SU-DHL-6 (cell line): ENCODE measurements at regions not wholly inside any gene's neighbourhood (a gene's known extent, or its start where the extent isn't known, plus 50 kb on each side); places are given as distances from the start of the nearest gene placed in this dataset.

ENCODE experiments used
- H2AFZ ChIP-seq: fragments of 200-600 bp; sonication (generic); 2 replicates; pipeline ENCODE4 v1.6.1; 2014; ENCODE audit warnings: low read depth, mild to moderate bottlenecking, moderate library complexity, mixed read lengths, antibody characterized with exemption, low read length; ENCODE audit not compliant: severe bottlenecking
- H3F3A ChIP-seq: fragments of 200-600 bp; shearing (Covaris generic); 2 replicates; pipeline ENCODE4 v1.6.0; 2016; ENCODE audit warnings: antibody characterized with exemption, mild to moderate bottlenecking; ENCODE audit not compliant: insufficient read depth
- H3K27ac ChIP-seq: fragments of 200-600 bp; sonication (generic); 2 replicates; pipeline ENCODE4 v1.5.1; 2016; ENCODE audit warnings: low read depth, mild to moderate bottlenecking, low read length, moderate library complexity, mixed read lengths
- H3K27me3 ChIP-seq: fragments of 200-600 bp; sonication (generic), shearing (Covaris generic); 2 replicates; pipeline ENCODE4 v1.6.0; 2014; ENCODE audit warnings: mild to moderate bottlenecking, low read length
- H3K36me3 ChIP-seq: fragments of 200-600 bp; sonication (generic); 2 replicates; pipeline ENCODE4 v1.6.1; 2014; ENCODE audit warnings: mild to moderate bottlenecking, low read length, mixed read lengths
- H3K4me2 ChIP-seq: fragments of 300-600, 200-600 bp; shearing (Covaris generic), sonication (generic); 2 replicates; pipeline ENCODE4 v1.6.0; 2014; ENCODE audit warnings: low read length, low read depth, mild to moderate bottlenecking; ENCODE audit not compliant: poor library complexity, severe bottlenecking
- H3K4me3 ChIP-seq: fragments of 200-600 bp; sonication (generic); 2 replicates; pipeline ENCODE4 v1.5.1; 2014; ENCODE audit warnings: antibody characterized with exemption, low read length, mild to moderate bottlenecking, mixed read lengths; ENCODE audit not compliant: insufficient read depth, poor library complexity, severe bottlenecking
- H3K79me2 ChIP-seq: fragments of 200-600 bp; sonication (generic); 2 replicates; pipeline ENCODE4 v1.6.1; 2014; ENCODE audit warnings: mild to moderate bottlenecking, low read length, moderate library complexity; ENCODE audit not compliant: insufficient read depth
- H3K9ac ChIP-seq: fragments of 200-600 bp; sonication (generic); 2 replicates; pipeline ENCODE4 v1.7.0; 2014; ENCODE audit warnings: mild to moderate bottlenecking, low read length
- H3K9me2 ChIP-seq: fragments of 200-600 bp; sonication (generic); replicated peaks from 2 replicates; pipeline ENCODE4 v1.6.1; 2014; ENCODE audit warnings: low read length; ENCODE audit not compliant: insufficient read depth
- H3K9me3 ChIP-seq: fragments of 200-600 bp; sonication (generic); 2 replicates; pipeline ENCODE4 v1.6.1; 2014; ENCODE audit warnings: low read length, mixed read lengths; ENCODE audit not compliant: insufficient read depth
- H4K20me1 ChIP-seq: fragments of 200-600 bp; sonication (generic); 2 replicates; pipeline ENCODE4 v1.6.1; 2014; ENCODE audit warnings: low read depth, mild to moderate bottlenecking, antibody characterized with exemption, low read length, moderate library complexity, mixed read lengths
- EZH2phosphoT487 ChIP-seq: fragments of 200-600 bp; sonication (generic), shearing (Covaris generic); conservative IDR thresholded peaks from 2 replicates; pipeline ENCODE4 v1.6.1; 2018; ENCODE audit warnings: mild to moderate bottlenecking, antibody characterized with exemption, low read length, moderate library complexity, mixed read lengths
- TF ChIP-seq, protein P1 (sequence below): fragments of 200-600 bp; sonication (generic); IDR thresholded peaks from one replicate; pipeline ENCODE4 v1.5.1; 2017; ENCODE audit warnings: antibody characterized with exemption, mild to moderate bottlenecking, low read length, moderate library complexity; ENCODE audit not compliant: insufficient read depth, poor library complexity, severe bottlenecking

DNA sequence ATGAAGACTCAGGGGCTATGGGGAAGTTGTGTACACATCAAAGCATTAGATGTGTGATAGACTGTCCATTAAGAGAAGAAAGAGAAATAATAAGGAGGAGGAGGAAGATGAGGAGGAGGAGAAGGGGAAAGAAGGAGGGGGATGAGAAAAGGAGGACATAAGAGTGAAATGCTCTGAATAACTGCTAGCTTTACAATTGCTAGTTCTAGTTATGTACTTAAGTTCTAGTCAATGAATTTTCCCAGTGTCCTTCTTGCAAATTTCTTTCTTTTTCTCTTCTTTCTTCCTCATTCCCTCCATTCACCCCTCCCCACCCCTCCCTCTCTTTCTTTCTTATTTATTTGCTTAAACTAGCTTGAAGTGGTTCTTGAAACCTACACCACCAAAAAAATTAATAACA lies 534.9 kb upstream of the GRAMD2B start:
- Histone ChIP-seq H3K9me3 (no peaks in the 10 kb centered on the region), H3K79me2 (no peaks in the 10 kb centered on the region), H3K4me3 (no peak overlapping the region), H2AFZ (no peak overlapping the region), H3K9ac (no peak overlapping the region), H3K27me3 (no peaks in the 10 kb centered on the region), H3K27ac (no peak overlapping the region), H4K20me1 (no peaks in the 10 kb centered on the region), H3K36me3 (no peaks in the 10 kb centered on the region), H3K4me2 (no peak overlapping the region), H3K9me2 (no peaks in the 10 kb centered on the region), H3F3A (no peaks in the 10 kb centered on the region)
- TF ChIP-seq EZH2phosphoT487 = no peak
- TF ChIP-seq, protein P1, sequence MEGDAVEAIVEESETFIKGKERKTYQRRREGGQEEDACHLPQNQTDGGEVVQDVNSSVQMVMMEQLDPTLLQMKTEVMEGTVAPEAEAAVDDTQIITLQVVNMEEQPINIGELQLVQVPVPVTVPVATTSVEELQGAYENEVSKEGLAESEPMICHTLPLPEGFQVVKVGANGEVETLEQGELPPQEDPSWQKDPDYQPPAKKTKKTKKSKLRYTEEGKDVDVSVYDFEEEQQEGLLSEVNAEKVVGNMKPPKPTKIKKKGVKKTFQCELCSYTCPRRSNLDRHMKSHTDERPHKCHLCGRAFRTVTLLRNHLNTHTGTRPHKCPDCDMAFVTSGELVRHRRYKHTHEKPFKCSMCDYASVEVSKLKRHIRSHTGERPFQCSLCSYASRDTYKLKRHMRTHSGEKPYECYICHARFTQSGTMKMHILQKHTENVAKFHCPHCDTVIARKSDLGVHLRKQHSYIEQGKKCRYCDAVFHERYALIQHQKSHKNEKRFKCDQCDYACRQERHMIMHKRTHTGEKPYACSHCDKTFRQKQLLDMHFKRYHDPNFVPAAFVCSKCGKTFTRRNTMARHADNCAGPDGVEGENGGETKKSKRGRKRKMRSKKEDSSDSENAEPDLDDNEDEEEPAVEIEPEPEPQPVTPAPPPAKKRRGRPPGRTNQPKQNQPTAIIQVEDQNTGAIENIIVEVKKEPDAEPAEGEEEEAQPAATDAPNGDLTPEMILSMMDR = no peak

DNA sequence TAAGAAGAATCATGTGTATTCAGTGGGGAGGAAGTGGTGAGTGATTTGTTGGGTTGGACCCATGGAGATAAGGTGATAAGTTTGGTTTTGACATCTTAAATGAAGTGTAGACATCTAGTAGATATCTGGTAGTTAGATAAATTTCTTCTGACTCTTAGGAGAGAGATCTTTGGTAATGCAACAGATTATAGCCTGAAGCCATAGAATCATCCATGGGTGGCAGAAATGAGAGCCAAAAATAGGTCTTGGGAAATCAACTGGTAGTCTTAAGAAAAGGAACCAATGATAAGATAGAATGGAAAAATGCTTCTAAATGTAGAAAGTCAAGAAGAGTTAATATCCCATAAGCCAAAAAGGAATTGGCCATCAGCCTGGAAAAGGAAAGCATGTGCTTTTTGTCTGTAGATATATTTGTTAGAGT lies 532.7 kb upstream of the GRAMD2B start:
- H3K4me2 ChIP-seq = no peak overlapping the region
- no peak for TF ChIP-seq EZH2phosphoT487
- TF ChIP-seq, protein P1 = no peak
- H3K79me2 ChIP-seq = no peaks in the 10 kb centered on the region

DNA sequence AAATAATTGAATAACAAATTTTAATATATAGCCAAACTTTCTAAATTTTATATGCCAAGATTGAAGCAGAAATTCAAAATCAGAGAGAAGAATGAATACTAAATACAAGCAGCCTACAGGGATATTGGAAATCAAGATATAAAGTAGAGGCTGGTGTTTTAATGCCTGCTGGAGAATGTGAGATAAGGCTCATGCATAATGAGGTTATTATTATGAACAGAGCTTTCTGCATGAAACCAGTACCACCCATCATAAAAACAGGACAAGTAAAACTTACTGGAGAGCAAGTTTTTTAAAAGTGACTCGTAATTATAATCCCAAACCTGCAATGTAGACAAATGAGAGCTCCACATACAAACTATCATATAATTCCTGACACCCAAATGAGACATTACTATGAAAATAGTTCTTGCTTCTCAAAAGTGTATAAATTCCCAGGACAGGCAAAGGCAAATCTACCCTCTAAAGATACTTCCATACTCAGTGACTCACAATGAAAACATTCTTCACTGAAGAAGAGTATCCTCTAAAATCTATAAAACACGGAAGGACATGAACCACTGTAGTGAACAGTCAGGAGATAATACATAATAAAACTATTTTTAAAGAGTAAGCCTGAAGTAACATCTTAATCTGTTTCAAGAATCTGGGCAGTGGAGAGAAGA lies 532.0 kb upstream of the GRAMD2B start:
- H3K9me3 ChIP-seq = no peaks in the 10 kb centered on the region
- no peaks in the 10 kb centered on the region for H3K9me2 ChIP-seq
- H3K4me2 ChIP-seq = no peak overlapping the region
- H3K79me2 ChIP-seq = no peaks in the 10 kb centered on the region
- H3K36me3 ChIP-seq = no peaks in the 10 kb centered on the region
- H3K9ac ChIP-seq = no peak overlapping the region
- no peaks in the 10 kb centered on the region for H3K27me3 ChIP-seq
- no peak overlapping the region for H2AFZ ChIP-seq
- no peaks in the 10 kb centered on the region for H4K20me1 ChIP-seq
- H3F3A ChIP-seq = no peaks in the 10 kb centered on the region
- no peak for TF ChIP-seq EZH2phosphoT487
- TF ChIP-seq, protein P1 = no peak
- H3K4me3 ChIP-seq = no peak overlapping the region
- no peak overlapping the region for H3K27ac ChIP-seq

More for the DNA sequence above, 532.7 kb upstream of the GRAMD2B start:
- no peaks in the 10 kb centered on the region for H3F3A ChIP-seq
- no peaks in the 10 kb centered on the region for H3K36me3 ChIP-seq
- no peak overlapping the region for H3K27ac ChIP-seq
- no peak overlapping the region for H2AFZ ChIP-seq
- H3K9me2 ChIP-seq = no peaks in the 10 kb centered on the region
- H3K27me3 ChIP-seq = no peaks in the 10 kb centered on the region
- H3K9ac ChIP-seq = no peak overlapping the region
- H3K4me3 ChIP-seq = no peak overlapping the region
- H3K9me3 ChIP-seq = no peaks in the 10 kb centered on the region
- H4K20me1 ChIP-seq = no peaks in the 10 kb centered on the region
